ENCODE measurements at regions not wholly inside any gene's neighbourhood (a gene's known extent, or its start where the extent isn't known, plus 50 kb on each side); places are given as distances from the start of the nearest gene placed in this dataset.

- no peak for DNase-seq (ENCODE audit: low spot score)
Measured at GRCh38 chr17:77379065-77379428, 238.3 kb downstream of the SEC14L1 start.

- DNase-seq (ENCODE audit: low spot score): no peak
Measured at GRCh38 chr17:77379832-77380231, 239.1 kb downstream of the SEC14L1 start.

GRCh38 chr17:77380395-77381184, 239.8 kb downstream of the SEC14L1 start:
- DNase-seq (ENCODE audit: low spot score): no peak

GRCh38 chr17:77381185-77381700, 240.5 kb downstream of the SEC14L1 start:
- DNase-seq (ENCODE audit: low spot score): no peak

- no peak for DNase-seq (ENCODE audit: low spot score)
Measured at GRCh38 chr17:77381731-77382130, 241.0 kb downstream of the SEC14L1 start.

- no peak for DNase-seq (ENCODE audit: low spot score)
Measured at GRCh38 chr17:77382356-77382911, 241.7 kb downstream of the SEC14L1 start.

GRCh38 chr17:77382966-77383612, 242.3 kb downstream of the SEC14L1 start:
- no peak for DNase-seq (ENCODE audit: low spot score)

- DNase-seq (ENCODE audit: low spot score): no peak
Measured at GRCh38 chr17:77383613-77384608, 243.1 kb downstream of the SEC14L1 start.

- DNase-seq (ENCODE audit: low spot score): no peak
Measured at GRCh38 chr17:77385750-77386501, 245.2 kb downstream of the SEC14L1 start.

GRCh38 chr17:77386502-77387192, 245.9 kb downstream of the SEC14L1 start:
- no peak for DNase-seq (ENCODE audit: low spot score)

GRCh38 chr17:77387891-77388290, 247.1 kb downstream of the SEC14L1 start:
- no peak for DNase-seq (ENCODE audit: low spot score)

GRCh38 chr17:77388384-77389306, 247.9 kb downstream of the SEC14L1 start:
- DNase-seq (ENCODE audit: low spot score): no peak

- DNase-seq (ENCODE audit: low spot score): no peak
Measured at GRCh38 chr17:77390870-77391269, 250.1 kb downstream of the SEC14L1 start.

GRCh38 chr17:77391668-77392375, 251.1 kb downstream of the SEC14L1 start:
- no peak for DNase-seq (ENCODE audit: low spot score)

- DNase-seq (ENCODE audit: low spot score): peak; percentile 81
Measured at GRCh38 chr17:77392376-77393273, 251.9 kb downstream of the SEC14L1 start.

- no peak for DNase-seq (ENCODE audit: low spot score)
Measured at GRCh38 chr17:77393274-77393600, 252.5 kb downstream of the SEC14L1 start.

- no peak for DNase-seq (ENCODE audit: low spot score)
Measured at GRCh38 chr17:77393867-77394539, 253.2 kb downstream of the SEC14L1 start.

Measured in HuH-7 (cell line).